Fibroblast of the conjunctiva (primary cell): ENCODE measurements at regions not wholly inside any gene's neighbourhood (a gene's known extent, or its start where the extent isn't known, plus 50 kb on each side); places are given as distances from the start of the nearest gene placed in this dataset.

Experiments used
- DNase-seq: peaks from one replicate; pipeline ENCODE4 v3.0.0-alpha.2; 2010; ENCODE audit warnings: low read depth

- no peak for DNase-seq
These were observed 346.0 kb downstream of the CYRIA start for GRCh38 chr2:16319551-16320121.

DNA sequence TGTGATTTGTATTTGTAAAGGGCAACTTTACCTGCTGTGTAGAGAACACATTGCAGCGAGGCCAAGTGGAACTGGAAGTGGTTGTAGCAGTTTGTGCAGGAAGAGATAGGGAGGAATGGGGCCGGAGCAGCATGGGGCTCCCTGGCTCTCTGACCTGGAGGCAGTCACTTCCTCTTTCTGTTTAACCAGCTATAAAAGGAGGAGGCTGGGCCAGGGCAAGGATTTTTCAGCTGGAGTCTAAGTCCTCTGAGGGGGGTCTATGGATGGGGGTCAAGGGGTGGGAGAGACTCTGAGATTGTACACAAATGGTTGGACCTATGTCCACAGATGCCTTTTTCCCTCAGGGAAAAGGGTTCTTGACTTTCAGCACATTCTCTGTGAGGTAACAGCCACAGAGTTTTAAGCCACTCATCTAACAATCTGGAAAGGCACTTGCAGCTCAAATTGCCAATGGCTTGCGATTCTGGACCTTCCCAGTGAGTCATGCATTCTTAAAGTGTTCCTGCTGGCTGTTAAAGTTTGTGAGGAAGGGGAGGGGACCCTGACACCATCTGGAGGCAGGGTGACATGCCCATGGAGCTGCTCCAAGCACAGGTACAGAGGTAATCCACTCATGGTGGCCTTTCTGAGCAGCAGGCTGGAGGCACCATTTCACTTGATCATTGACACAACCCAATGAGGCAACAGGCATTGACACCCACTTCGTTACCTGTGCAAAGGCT lies 347.0 kb downstream of the CYRIA start:
- no peak for DNase-seq

DNA sequence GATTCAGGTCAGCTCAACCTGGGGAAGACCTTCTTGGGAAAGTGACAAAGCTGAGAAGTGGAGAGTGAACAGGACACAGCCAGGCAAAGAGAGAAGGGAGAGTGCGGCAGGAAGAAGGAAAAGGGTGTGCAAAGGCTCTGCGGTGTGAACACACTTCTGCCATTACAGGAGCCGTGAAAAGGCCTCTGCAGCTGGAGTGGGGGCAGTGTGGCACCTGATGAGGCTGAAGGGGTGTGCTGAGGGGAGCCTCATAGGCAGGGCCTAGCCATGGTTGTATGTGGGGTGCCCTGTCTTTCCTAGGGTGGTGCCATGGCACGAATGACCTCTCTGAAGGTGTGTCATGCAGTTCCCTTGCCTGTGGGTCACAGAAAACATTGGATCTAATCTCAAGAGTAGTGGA lies 347.6 kb downstream of the CYRIA start:
- DNase-seq, result no peak

- no peak for DNase-seq
These were observed 348.3 kb downstream of the CYRIA start for GRCh38 chr2:16317211-16317830.

DNA sequence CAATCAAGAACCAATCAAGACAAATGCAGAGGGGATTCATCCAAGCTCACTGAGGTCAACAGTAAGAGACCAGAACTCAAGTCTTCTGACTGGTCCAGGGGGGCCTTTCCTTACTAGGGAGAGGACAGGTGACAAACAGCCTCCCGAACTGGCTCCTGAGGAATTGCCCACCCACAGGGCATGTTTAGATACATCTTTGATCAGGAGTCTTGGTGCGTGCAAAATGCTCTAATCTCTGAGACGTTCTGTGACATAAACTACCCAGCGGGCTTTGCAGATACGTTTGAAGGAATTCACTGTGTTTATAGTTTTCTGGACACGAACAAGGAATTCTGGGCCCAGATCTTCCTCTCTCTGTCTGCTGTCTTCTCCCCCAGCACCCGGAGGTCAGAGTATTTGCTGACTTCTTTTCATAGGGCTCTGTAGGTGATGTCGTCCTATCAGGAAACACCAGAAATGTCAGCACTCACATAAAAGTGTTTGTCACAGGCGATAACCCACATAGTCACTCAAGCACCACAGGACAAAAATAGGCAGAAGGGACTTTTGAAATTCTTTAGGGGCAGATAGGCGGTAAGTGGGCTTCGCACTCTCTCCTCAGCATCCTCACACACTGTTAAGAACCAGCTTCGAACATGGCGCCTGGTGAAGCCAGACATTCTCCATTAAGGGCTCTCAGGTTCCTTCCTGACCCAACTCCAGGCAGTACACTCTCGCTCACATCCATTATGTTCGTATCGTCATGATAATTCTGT lies 349.0 kb downstream of the CYRIA start:
- no peak for DNase-seq

- DNase-seq, result no peak
These were observed 349.7 kb downstream of the CYRIA start for GRCh38 chr2:16315908-16316307.

DNA sequence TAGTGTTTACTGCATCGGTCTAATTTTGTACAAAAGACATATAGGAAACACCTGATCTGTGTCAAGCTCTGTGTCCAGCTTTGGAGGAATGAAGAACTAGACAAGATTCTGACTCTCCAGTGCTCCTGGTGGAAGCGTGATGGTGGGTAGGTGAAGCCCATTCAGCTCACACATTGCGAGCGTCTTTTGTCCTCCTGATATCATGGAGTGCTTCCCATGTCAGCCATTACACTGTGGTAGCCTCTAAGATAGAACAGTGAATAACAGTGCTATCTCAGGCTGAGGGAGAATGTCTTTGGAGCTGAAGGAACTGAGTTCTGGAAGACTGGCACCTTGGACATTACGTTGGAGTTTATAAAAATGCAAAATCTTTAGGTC lies 350.2 kb downstream of the CYRIA start:
- no peak for DNase-seq

- DNase-seq, result no peak
These were observed 350.8 kb downstream of the CYRIA start for GRCh38 chr2:16314691-16315457.

- no peak for DNase-seq
These were observed 351.6 kb downstream of the CYRIA start for GRCh38 chr2:16314001-16314400.

DNA sequence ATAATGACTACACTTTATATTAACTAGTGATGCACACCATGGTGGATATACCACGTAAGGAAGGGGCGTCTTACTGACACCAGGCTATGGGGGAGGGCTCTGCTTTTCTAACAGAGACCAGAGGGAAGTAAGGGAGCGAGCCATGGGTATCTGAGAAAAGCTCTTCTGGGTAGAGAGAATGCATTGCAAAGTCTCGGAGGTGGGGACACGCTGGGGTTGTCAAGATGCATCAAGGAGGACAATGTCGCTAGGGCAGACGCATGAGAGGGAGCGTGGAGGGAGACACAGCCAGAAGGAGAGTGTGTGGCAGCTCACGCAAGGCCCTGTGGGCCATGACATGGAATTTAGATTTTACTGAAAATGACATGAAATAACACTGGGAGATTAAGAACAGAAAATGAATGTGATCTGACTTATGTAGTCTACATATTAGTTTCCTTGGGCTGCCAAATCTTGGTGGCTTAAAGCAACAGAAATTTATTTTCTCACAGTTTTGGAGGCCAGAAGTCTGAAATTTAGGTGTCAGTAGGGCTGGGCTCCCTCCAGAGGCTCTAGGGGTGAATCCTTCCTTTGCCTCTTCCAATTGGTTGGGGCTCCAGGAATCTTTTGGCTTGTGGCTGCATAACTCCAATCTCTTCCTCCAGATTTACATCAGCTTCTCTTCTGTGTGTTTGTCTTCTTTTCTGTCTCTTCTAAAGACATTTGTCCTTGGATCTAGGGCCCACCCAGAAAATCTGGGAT lies 352.2 kb downstream of the CYRIA start:
- DNase-seq, result no peak

DNA sequence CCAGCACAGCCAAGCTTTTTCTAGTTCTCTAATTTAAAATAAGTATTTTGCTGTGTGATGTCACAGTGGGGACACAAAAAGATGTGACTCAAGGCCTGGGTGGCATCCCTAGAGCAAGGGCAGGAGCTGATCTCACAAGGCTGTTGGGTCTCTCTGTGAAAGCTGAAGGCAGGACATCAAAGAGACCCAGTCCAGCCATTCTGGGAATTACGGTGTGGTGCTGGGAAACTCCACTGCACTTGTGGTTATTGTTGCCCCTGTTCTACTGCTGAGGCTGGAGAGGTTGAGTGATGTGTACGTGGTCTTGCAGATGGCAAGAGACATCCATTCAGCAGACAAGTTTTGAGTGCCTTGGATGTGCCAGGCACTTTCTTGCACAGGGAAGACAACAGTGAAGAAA lies 352.9 kb downstream of the CYRIA start:
- DNase-seq, result no peak

- DNase-seq, result no peak
These were observed 353.9 kb downstream of the CYRIA start for GRCh38 chr2:16311521-16312440.

GRCh38 chr2:16308816-16309215 lies 356.8 kb downstream of the CYRIA start:
- DNase-seq, result no peak

DNA sequence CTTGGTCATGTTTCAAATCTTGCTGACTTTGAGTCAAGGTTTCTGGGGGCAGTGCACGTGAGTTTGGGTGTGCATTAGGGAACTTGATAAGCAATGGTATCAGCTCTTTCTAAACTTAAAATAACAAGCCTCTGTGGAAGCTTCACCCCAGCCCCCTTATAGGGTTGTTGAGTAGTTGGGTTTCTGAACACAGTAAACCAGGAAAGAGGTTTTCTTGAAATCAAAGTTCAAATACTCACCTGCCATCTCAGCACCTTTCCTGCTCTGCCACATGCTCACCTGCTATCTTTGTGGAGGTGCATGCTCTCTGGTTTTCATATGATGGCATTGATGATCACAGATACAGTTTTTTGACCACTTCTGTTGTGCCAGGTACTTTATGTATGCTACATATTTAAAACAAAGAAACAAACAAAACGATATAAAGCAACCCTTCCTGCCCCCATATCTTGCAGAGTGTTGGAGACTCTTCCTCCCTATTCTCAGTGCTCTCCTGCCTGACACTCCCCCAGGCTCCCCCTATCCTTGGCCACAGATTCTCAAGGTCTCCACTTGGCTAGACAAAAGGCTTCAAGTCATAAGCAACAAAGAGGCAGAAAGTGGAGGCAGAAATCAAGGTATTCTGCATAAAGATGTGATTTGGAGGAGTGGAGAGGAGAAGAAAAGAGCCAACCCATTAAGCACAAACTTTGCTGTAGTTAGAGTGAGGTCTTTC lies 360.6 kb downstream of the CYRIA start:
- no peak for DNase-seq

GRCh38 chr2:16303761-16304160 lies 361.9 kb downstream of the CYRIA start:
- DNase-seq, result no peak

GRCh38 chr2:16303273-16303577 lies 362.4 kb downstream of the CYRIA start:
- DNase-seq, result no peak

GRCh38 chr2:16302431-16303272 lies 362.3 kb downstream of the MYCN start:
- no peak for DNase-seq

- no peak for DNase-seq
These were observed 361.6 kb downstream of the MYCN start for GRCh38 chr2:16301961-16302360.

DNA sequence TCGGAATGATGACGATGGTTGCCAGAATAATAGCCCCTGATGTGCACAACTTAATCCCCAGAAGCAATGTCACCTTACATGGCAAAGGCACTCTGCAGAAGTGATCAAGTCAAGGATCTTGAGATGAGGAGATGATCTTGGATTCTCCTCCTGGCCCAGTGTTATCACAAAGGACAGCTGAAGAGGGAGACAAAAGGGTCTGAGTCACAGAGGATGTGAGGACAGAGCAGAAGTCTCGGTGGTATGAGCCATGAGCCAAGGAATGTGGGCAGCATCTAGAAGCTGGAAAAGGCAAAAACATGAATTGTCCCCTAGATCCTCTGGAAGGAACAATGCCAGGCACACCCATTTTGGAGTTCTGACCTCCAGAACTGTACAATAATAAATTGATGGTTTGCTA lies 358.5 kb downstream of the MYCN start:
- DNase-seq, result no peak
